GM18502 (cell line): ENCODE measurements at regions not wholly inside any gene's neighbourhood (a gene's known extent, or its start where the extent isn't known, plus 50 kb on each side); places are given as distances from the start of the nearest gene placed in this dataset.
"Not testable (repeated sequence)": the region's sequence is repeated elsewhere in the genome, so short reads cannot be mapped to it uniquely, and the experiment has no call there.

Source experiments
- ATAC-seq: cut with Tn5 transposase; IDR thresholded peaks from one replicate; pipeline ENCODE4 v1.9.1; 2021; ENCODE audit warnings: mild to moderate bottlenecking; ENCODE audit not compliant: unreplicated experiment, poor library complexity

- ATAC-seq: no peak
Observed at GRCh38 chr7:85820702-85821443, 634.0 kb upstream of the SEMA3D start.

GRCh38 chr7:85815526-85815925 lies 628.7 kb upstream of the SEMA3D start:
- no peak for ATAC-seq

DNA sequence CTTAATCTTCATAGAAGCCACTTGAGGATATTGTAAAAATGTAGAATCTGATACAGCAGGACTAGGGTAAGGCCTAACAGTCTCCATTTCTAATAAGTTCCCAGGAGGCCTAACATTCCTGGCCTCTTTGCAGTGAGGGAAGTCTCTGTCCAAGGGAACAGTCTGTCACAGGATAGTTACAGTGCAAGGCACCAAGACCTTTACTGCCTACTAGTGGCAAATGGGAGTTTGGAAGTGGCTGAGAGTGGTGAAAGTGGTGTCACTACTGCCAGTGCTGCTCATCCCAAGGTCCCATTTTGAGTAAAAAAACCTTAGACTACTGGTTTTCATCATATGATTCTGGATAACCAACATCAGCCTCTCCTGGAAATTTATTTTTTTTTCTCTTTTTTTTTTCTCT lies 619.5 kb upstream of the SEMA3D start:
- no peak for ATAC-seq

DNA sequence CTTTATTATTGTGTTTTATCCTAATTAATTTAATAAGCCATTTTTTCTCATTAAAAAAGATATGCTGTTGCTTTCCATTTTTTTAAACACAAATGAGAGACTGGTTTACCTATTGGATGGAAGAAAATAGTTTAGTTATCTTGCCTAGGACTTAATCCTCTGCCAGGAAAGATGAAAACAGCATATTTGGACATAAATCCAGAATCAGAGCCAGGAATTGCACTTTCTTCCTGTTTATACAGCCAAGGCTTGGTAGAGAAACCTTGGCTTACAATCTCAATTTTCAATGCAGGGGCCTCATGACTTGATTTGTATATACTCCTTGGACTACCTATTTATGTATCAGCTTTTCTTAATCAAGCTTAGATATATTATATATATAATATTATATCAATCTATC lies 618.8 kb upstream of the SEMA3D start:
- no peak for ATAC-seq

DNA sequence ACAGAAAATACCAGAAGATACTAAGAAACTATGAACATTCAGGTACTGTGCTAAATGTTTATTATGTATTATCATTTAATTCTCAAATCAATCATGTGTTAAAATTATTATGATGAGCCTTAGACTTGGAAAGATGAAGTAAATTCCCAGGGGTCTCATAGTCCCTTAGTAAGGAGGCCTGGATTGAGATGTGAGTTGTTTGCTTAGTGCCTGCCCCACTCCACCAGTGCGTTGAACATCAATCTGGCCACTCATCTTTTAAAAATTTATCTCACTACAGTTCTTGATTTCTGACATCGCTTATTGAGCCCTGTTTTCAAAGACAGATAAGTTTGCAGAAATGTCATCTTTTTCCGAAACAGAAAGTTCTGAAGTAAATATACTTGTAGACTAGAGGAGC lies 618.4 kb upstream of the SEMA3D start:
- no peak for ATAC-seq

GRCh38 chr7:85802211-85802610 lies 615.4 kb upstream of the SEMA3D start:
- no peak for ATAC-seq

DNA sequence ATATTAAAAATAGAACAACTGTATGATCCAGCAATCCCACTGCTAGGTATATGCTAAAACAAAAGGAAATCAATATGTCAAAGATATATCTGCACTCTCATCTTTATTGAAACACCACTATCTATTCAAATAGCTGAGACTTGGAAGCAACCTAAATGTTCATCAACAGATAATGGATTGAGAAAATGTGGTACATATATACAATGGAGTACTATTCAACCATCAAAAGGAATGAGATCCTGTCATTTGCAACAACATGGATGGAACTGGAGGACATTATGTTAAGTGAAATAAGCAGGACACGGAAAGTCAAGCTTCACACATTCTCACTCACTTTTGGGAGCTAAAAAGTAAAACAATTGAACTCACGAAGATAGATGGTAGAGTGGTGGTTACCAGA lies 610.1 kb upstream of the SEMA3D start:
- ATAC-seq: no peak

DNA sequence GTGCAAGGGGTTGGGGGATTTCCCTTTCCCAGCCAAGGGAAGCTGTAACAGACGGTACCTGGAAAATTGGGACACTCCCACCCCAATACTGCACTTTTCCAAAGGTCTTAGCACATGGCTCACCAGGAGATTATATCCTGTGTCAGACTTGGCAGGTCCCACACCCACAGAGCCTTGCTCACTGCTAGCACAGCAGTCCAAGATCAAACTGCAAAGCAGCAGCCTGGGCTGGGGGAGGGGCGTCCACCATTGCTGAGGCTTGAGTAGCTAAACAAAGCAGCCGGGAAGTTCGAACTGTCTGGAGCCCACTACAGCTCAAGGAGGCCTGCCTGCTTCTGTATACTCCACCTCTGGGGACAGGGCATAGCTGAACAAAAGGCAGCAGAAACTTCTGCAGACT lies 604.2 kb upstream of the SEMA3D start:
- not testable (repeated sequence) for ATAC-seq

- ATAC-seq: no peak
Observed at GRCh38 chr7:85781606-85782005, 594.8 kb upstream of the SEMA3D start.

GRCh38 chr7:85776691-85777345 lies 590.0 kb upstream of the SEMA3D start:
- ATAC-seq: no peak

DNA sequence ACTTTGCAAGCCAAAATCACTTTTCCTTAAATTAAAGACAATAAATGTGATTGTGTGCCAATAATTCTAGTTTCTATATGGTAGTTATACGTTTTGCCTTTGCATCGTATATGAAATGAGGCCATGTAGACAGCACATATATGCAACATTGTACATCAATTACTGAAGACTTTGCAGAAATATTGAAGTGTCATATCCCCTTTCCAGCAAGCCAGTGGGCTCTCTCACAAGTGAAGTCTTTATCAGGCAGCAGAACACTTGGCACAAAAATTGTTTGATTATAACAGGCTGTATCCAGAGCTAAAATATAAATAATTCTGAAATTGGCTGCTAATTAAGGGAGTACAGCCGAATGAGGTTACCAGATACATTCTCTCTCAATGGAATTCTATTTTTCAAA lies 588.6 kb upstream of the SEMA3D start:
- no peak for ATAC-seq

GRCh38 chr7:85774986-85775385 lies 588.1 kb upstream of the SEMA3D start:
- no peak for ATAC-seq

DNA sequence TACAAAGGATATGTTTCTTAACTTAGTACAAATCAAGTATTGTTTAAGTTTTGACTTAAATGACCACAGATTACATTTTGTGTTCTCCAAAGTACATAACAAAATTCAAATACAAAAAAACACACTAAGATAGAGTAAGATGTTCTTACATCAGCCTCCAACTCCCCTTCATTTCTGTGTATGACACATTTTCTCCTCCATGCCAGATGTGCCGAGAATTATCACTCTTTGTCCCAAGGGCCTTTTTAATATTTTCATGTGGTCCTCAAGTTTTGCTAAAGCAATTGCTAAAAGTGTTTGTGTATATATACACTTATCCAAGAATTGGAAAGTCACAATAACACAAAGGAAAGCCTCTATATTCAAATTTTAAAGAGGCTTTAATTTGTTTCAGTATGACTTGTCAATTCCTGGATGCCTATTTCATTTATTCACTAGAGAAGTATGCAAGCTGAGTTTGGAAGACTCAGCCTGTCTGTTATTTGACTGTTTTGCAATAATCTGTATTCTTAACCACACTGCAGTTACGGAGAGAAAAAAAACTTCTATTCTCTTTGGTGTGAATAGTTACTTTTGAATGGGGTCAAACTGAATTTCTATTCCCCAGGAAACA lies 586.4 kb upstream of the SEMA3D start:
- no peak for ATAC-seq

GRCh38 chr7:85771516-85771915 lies 584.7 kb upstream of the SEMA3D start:
- no peak for ATAC-seq

DNA sequence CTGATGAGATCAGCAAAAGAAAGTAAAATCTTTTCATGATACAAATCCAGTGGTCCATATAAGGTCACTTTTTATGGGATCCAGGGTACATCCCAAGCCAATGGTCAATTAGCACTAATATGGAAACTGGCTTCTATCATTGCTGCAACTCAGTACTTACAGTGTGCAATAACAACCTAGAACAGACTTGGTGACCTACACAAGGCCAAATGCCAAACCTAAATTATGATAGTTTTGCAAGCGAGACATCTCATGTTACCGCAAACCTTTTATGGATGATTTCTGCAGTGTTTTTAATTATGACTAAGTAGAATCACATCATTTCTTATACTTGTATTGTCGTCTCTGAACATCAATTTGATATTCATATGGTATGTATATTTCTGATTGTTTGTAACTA lies 583.5 kb upstream of the SEMA3D start:
- no peak for ATAC-seq

DNA sequence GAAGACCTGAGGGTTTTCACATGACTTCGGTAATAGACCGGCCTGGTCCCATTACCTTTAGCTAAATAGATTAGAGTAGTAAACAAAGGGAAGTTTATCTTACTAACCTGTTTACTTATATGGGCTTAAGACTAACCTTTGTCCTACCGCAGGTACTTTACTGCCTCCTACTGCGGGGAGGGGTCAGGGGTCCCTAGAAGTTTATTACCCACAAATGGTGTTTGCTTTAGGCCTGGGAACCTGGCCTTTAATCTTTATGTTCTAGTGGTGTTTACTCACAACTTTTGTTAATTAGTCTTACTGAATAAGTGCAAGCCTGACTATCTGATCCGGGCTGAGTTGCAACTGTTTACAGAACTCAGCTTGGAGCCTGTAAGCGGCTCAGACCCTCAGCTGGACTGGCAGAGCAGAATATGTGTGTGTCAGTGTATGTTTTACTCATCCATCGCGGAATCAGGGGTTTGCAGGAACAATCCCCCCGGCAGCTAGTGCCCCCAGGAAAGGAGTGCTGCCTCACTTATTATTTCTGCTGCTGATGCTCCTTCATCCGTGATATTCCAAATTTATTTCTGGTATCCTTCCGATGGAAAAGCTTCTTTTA lies 578.9 kb upstream of the SEMA3D start:
- no peak for ATAC-seq

DNA sequence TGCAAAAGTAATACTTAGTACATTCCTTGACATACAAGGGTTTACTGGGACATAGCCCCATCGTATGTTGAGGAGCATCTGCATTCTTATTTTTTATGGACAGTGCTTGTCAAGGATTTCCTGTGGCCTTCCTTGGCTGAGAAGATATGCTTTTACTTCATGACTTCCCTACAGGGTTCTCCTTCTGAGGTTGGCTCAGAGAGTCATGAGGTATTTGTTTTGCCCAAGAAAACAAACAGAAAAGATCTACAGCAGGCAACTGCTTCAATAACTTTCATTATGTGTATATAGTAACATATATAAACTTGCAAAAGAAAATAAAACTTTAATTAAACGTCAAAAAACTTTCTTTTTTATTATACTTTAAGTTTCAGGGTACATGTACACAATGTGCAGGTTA lies 577.2 kb upstream of the SEMA3D start:
- no peak for ATAC-seq

DNA sequence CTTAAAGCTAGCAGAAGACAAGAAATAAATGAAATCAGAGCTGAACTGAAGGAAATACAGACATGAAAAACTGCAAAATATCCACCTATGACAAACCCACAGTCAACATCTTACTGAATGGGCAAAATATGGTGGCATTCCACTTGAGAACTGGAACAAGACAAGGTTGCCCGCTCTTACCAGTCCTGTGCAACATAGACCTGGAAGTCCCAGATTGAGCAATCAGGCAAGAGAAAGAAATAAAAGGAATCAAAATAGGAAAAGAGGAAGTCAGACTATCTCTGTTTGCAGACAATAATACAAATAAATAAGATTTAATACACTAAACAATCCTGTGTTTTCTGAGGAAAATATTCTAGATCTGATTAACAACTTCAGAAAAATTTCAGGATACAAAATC lies 570.5 kb upstream of the SEMA3D start:
- ATAC-seq: no peak

DNA sequence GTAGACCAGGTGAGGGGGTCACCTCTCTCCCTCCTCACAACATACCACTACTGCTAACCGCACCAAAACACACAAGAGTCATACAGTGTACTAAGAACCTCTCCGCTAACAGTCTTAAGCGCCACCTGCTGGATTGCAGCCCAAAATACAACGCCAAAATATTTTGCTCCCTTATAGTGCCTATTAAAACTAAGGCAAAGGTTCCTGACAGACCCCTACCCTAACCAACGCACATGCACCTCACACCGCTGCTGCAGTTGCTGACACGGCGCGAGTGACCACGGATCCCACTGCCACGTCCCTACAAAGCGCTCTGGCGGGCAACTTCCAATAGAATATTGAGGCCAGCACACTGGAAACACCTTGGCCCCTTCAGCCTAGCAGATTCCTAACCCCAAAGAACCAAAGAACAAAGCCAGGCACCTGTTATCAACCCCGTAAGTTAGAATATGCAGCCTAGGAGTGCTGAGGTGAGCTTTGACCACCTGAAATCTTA lies 563.6 kb upstream of the SEMA3D start:
- ATAC-seq: peak; percentile 94

DNA sequence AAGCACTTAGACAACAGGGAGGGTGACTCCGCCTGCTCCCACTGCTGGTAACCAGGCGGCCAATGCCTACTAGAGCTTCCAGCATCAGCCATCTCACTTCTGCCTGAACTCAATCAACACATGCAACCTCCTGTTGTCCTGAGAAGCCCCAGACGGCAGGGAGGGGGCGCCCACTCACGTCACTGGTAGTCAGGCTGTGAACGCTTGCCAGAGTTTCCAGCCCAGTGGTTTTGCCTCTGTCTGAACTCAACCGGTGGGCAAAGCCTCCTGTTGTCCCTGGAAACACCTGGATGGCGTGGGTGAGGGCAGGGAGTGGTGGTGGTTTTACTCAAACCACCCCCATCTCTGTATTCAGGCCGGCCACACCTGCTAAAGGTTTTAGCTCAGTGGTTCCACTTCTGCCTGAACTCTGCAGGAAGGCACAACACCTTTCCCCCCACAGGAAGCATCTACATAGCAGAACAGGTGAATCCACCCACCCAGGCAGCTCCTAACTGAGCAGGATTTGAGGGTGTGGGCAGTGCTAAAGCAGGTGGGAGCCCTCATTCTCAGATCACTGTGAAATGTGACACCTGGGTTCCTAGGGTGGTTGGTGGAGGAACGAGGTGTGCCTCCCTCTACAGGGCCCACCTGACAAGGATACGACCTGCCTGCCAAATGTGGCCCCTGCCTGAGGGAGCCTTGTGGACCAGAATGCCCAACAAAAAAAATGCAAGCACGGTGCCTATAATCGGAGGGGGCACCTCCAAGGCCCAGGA lies 563.0 kb upstream of the SEMA3D start:
- peak; percentile 37 for ATAC-seq
